ENCODE measurements at regions not wholly inside any gene's neighbourhood (a gene's known extent, or its start where the extent isn't known, plus 50 kb on each side); places are given as distances from the start of the nearest gene placed in this dataset.
A peak's percentile ranks its signal among the peaks of the same experiment; 100 is the strongest.

- no CpG with 5 or more reads among the region's 1 CpG for WGBS
Observed at GRCh38 chr1:228853637-228854036, 118.4 kb downstream of the RHOU start.

GRCh38 chr1:228854907-228855306, 119.6 kb downstream of the RHOU start:
- no peak overlapping the region for H3K9ac ChIP-seq (ENCODE audit: low read length)
- H3K23ac ChIP-seq (ENCODE audit: low read length in 2 of 2) = no peak overlapping the region
- no peak overlapping the region for H3K4me3 ChIP-seq (ENCODE audit: insufficient read depth in 1 of 2, low read depth in 1 of 2, low read length in 2 of 2)
- H2AK5ac ChIP-seq (ENCODE audit: low read length, severe bottlenecking) = no peak overlapping the region
- no peak overlapping the region for H2AFZ ChIP-seq (ENCODE audit: low read depth, low read length)
- WGBS = 80% methylated on average over 1 of the region's 3 CpGs
- H3K36me3 ChIP-seq (ENCODE audit: control insufficient read depth in 1 of 2, insufficient read depth in 2 of 2, low read depth in 1 of 2, low read length in 2 of 2) = no peaks in the 10 kb centered on the region
- no peak overlapping the region for H3K18ac ChIP-seq (ENCODE audit: low read depth in 1 of 2, low read length in 2 of 2)
- H3K79me1 ChIP-seq (replicated peaks; ENCODE audit: low read length, poor library complexity, severe bottlenecking) = no peaks in the 10 kb centered on the region
- H2BK12ac ChIP-seq (ENCODE audit: low read length in 2 of 2) = no peak overlapping the region
- no peak overlapping the region for H4K91ac ChIP-seq (ENCODE audit: low read length)
- no peak overlapping the region for H2BK15ac ChIP-seq (ENCODE audit: low read depth, poor library complexity, severe bottlenecking)
- no peak for DNase-seq
- H3K14ac ChIP-seq (ENCODE audit: low read length in 2 of 2) = no peak overlapping the region
- no peak overlapping the region for H4K8ac ChIP-seq (ENCODE audit: low read length)
- H3K4ac ChIP-seq (ENCODE audit: low read depth in 1 of 2, low read length in 2 of 2) = no peak overlapping the region
- no peak overlapping the region for H2BK120ac ChIP-seq (ENCODE audit: low read depth, low read length)
- H3K27me3 ChIP-seq (ENCODE audit: control insufficient read depth in 1 of 2, insufficient read depth in 1 of 2, low read length in 2 of 2) = peaks cover 0 to 20% of the 10 kb centered on the region in 2 experiments
- H3K9me3 ChIP-seq (ENCODE audit: control insufficient read depth, low read length) = no peaks in the 10 kb centered on the region
- no peak overlapping the region for H2BK5ac ChIP-seq (ENCODE audit: low read depth, low read length, poor library complexity, severe bottlenecking)
- H3K27ac ChIP-seq (ENCODE audit: low read length, poor library complexity, severe bottlenecking) = no peak overlapping the region
- H3K4me1 ChIP-seq (ENCODE audit: control insufficient read depth, insufficient read depth, low read depth, low read length) = peaks cover 2% of the 10 kb centered on the region
- no peak overlapping the region for H3K4me2 ChIP-seq (ENCODE audit: low read length, poor library complexity, severe bottlenecking)

More at GRCh38 chr1:228853637-228854036, 118.4 kb downstream of the RHOU start:
- no peak overlapping the region for H2BK15ac ChIP-seq (ENCODE audit: low read depth, poor library complexity, severe bottlenecking)
- no peak overlapping the region for H2BK5ac ChIP-seq (ENCODE audit: low read depth, low read length, poor library complexity, severe bottlenecking)
- no peak overlapping the region for H3K27ac ChIP-seq (ENCODE audit: low read length, poor library complexity, severe bottlenecking)
- no peaks in the 10 kb centered on the region for H3K36me3 ChIP-seq (ENCODE audit: control insufficient read depth in 1 of 2, insufficient read depth in 2 of 2, low read depth in 1 of 2, low read length in 2 of 2)
- H2BK12ac ChIP-seq (ENCODE audit: low read length in 2 of 2) = no peak overlapping the region
- no peak overlapping the region for H3K4me2 ChIP-seq (ENCODE audit: low read length, poor library complexity, severe bottlenecking)
- no peak overlapping the region for H3K4me3 ChIP-seq (ENCODE audit: insufficient read depth in 1 of 2, low read depth in 1 of 2, low read length in 2 of 2)
- H3K14ac ChIP-seq (ENCODE audit: low read length in 2 of 2) = no peak overlapping the region
- H4K8ac ChIP-seq (ENCODE audit: low read length) = no peak overlapping the region
- no peak overlapping the region for H3K23ac ChIP-seq (ENCODE audit: low read length in 2 of 2)
- no peak overlapping the region for H3K18ac ChIP-seq (ENCODE audit: low read depth in 1 of 2, low read length in 2 of 2)
- H3K9ac ChIP-seq (ENCODE audit: low read length) = no peak overlapping the region
- H3K9me3 ChIP-seq (ENCODE audit: control insufficient read depth, low read length) = no peaks in the 10 kb centered on the region
- no peak overlapping the region for H2AFZ ChIP-seq (ENCODE audit: low read depth, low read length)
- no peaks in the 10 kb centered on the region for H3K79me1 ChIP-seq (replicated peaks; ENCODE audit: low read length, poor library complexity, severe bottlenecking)
- H3K4ac ChIP-seq (ENCODE audit: low read depth in 1 of 2, low read length in 2 of 2) = no peak overlapping the region
- H4K91ac ChIP-seq (ENCODE audit: low read length) = no peak overlapping the region
- H3K27me3 ChIP-seq (ENCODE audit: control insufficient read depth in 1 of 2, insufficient read depth in 1 of 2, low read length in 2 of 2) = peaks cover 0 to 22% of the 10 kb centered on the region in 2 experiments
- H2BK120ac ChIP-seq (ENCODE audit: low read depth, low read length) = no peak overlapping the region
- H3K4me1 ChIP-seq (ENCODE audit: control insufficient read depth, insufficient read depth, low read depth, low read length) = peaks cover 2% of the 10 kb centered on the region
- no peak overlapping the region for H2AK5ac ChIP-seq (ENCODE audit: low read length, severe bottlenecking)
- no peak for DNase-seq

GRCh38 chr1:228857611-228858010, 122.3 kb downstream of the RHOU start:
- no peak overlapping the region for H2AFZ ChIP-seq (ENCODE audit: low read depth, low read length)
- H3K9ac ChIP-seq (ENCODE audit: low read length) = no peak overlapping the region
- H3K23ac ChIP-seq (ENCODE audit: low read length in 2 of 2) = no peak overlapping the region
- no peak overlapping the region for H3K4me3 ChIP-seq (ENCODE audit: insufficient read depth in 1 of 2, low read depth in 1 of 2, low read length in 2 of 2)
- no peak overlapping the region for H3K4me2 ChIP-seq (ENCODE audit: low read length, poor library complexity, severe bottlenecking)
- H3K4me1 ChIP-seq (ENCODE audit: control insufficient read depth, insufficient read depth, low read depth, low read length) = peaks cover 17% of the 10 kb centered on the region
- H4K8ac ChIP-seq (ENCODE audit: low read length) = no peak overlapping the region
- H2AK5ac ChIP-seq (ENCODE audit: low read length, severe bottlenecking) = no peak overlapping the region
- H3K27me3 ChIP-seq (ENCODE audit: control insufficient read depth in 1 of 2, insufficient read depth in 1 of 2, low read length in 2 of 2) = peaks cover 0 to 9% of the 10 kb centered on the region in 2 experiments
- no peak overlapping the region for H3K14ac ChIP-seq (ENCODE audit: low read length in 2 of 2)
- H3K9me3 ChIP-seq (ENCODE audit: control insufficient read depth, low read length) = no peaks in the 10 kb centered on the region
- no peak overlapping the region for H2BK120ac ChIP-seq (ENCODE audit: low read depth, low read length)
- no peak overlapping the region for H2BK5ac ChIP-seq (ENCODE audit: low read depth, low read length, poor library complexity, severe bottlenecking)
- no peak overlapping the region for H3K27ac ChIP-seq (ENCODE audit: low read length, poor library complexity, severe bottlenecking)
- H3K18ac ChIP-seq (ENCODE audit: low read depth in 1 of 2, low read length in 2 of 2) = no peak overlapping the region
- DNase-seq = no peak
- no peaks in the 10 kb centered on the region for H3K79me1 ChIP-seq (replicated peaks; ENCODE audit: low read length, poor library complexity, severe bottlenecking)
- H2BK12ac ChIP-seq (ENCODE audit: low read length in 2 of 2) = no peak overlapping the region
- no peak overlapping the region for H2BK15ac ChIP-seq (ENCODE audit: low read depth, poor library complexity, severe bottlenecking)
- H3K4ac ChIP-seq (ENCODE audit: low read depth in 1 of 2, low read length in 2 of 2) = no peak overlapping the region
- no peaks in the 10 kb centered on the region for H3K36me3 ChIP-seq (ENCODE audit: control insufficient read depth in 1 of 2, insufficient read depth in 2 of 2, low read depth in 1 of 2, low read length in 2 of 2)
- H4K91ac ChIP-seq (ENCODE audit: low read length) = no peak overlapping the region

GRCh38 chr1:228860911-228861831, 125.9 kb downstream of the RHOU start:
- peak overlapping the region; percentile 38 for H4K8ac ChIP-seq (ENCODE audit: low read length)
- no peak overlapping the region for H2BK120ac ChIP-seq (ENCODE audit: low read depth, low read length)
- peak overlapping the region; percentile 31 for H3K27ac ChIP-seq (ENCODE audit: low read length, poor library complexity, severe bottlenecking)
- no peaks in the 10 kb centered on the region for H3K9me3 ChIP-seq (ENCODE audit: control insufficient read depth, low read length)
- no peak overlapping the region for H3K9ac ChIP-seq (ENCODE audit: low read length)
- H2AFZ ChIP-seq (ENCODE audit: low read depth, low read length) = no peak overlapping the region
- peak overlapping the region; percentile 17 for H3K4me2 ChIP-seq (ENCODE audit: low read length, poor library complexity, severe bottlenecking)
- no peak overlapping the region for H3K4ac ChIP-seq (ENCODE audit: low read depth in 1 of 2, low read length in 2 of 2)
- H3K79me1 ChIP-seq (replicated peaks; ENCODE audit: low read length, poor library complexity, severe bottlenecking) = no peaks in the 10 kb centered on the region
- no peak overlapping the region for H2BK15ac ChIP-seq (ENCODE audit: low read depth, poor library complexity, severe bottlenecking)
- peak overlapping the region; percentile 21 for H2AK5ac ChIP-seq (ENCODE audit: low read length, severe bottlenecking)
- H3K4me3 ChIP-seq (ENCODE audit: insufficient read depth in 1 of 2, low read depth in 1 of 2, low read length in 2 of 2) = no peak overlapping the region
- peaks cover 35% of the 10 kb centered on the region for H3K4me1 ChIP-seq (ENCODE audit: control insufficient read depth, insufficient read depth, low read depth, low read length)
- H3K14ac ChIP-seq (ENCODE audit: low read length in 2 of 2) = no peak overlapping the region
- no peak overlapping the region for H3K23ac ChIP-seq (ENCODE audit: low read length in 2 of 2)
- H3K18ac ChIP-seq (ENCODE audit: low read depth in 1 of 2, low read length in 2 of 2) = peak overlapping the region in 1 of 2 experiments; percentile 11
- peak; percentile 89 for DNase-seq
- peak overlapping the region in 1 of 2 experiments; percentile 9 for H2BK12ac ChIP-seq (ENCODE audit: low read length in 2 of 2)
- H3K36me3 ChIP-seq (ENCODE audit: control insufficient read depth in 1 of 2, insufficient read depth in 2 of 2, low read depth in 1 of 2, low read length in 2 of 2) = no peaks in the 10 kb centered on the region
- no peak overlapping the region for H2BK5ac ChIP-seq (ENCODE audit: low read depth, low read length, poor library complexity, severe bottlenecking)
- WGBS = 48% methylated on average over 13 of the region's 16 CpGs
- peaks cover 0 to 16% of the 10 kb centered on the region in 2 experiments for H3K27me3 ChIP-seq (ENCODE audit: control insufficient read depth in 1 of 2, insufficient read depth in 1 of 2, low read length in 2 of 2)
- no peak overlapping the region for H4K91ac ChIP-seq (ENCODE audit: low read length)
